Keratinocyte (primary cell): ENCODE measurements at regions not wholly inside any gene's neighbourhood (a gene's known extent, or its start where the extent isn't known, plus 50 kb on each side); places are given as distances from the start of the nearest gene placed in this dataset.

Experiments used
- EZH2 ChIP-seq: IDR thresholded peaks from one replicate; pipeline ENCODE4 v1.6.1; 2012; ENCODE audit warnings: inconsistent platforms, mild to moderate bottlenecking, low read length, moderate library complexity
- TF ChIP-seq, protein P1 (sequence below), 3 experiments: IDR thresholded peaks in 1 of 3; conservative IDR thresholded peaks in 1 of 3; optimal IDR thresholded peaks in 1 of 3; 2 replicates in 2 of 3; 3 replicates in 1 of 3; pipeline versions ENCODE3 to v1.5.1; 2011; ENCODE audit warnings: low read length in 3 of 3, mild to moderate bottlenecking in 3 of 3, moderate library complexity in 2 of 3, control low read depth in 1 of 3, inconsistent platforms in 1 of 3; ENCODE audit not compliant: insufficient read depth in 2 of 3; ENCODE audit errors: extremely low read depth in 1 of 3

DNA sequence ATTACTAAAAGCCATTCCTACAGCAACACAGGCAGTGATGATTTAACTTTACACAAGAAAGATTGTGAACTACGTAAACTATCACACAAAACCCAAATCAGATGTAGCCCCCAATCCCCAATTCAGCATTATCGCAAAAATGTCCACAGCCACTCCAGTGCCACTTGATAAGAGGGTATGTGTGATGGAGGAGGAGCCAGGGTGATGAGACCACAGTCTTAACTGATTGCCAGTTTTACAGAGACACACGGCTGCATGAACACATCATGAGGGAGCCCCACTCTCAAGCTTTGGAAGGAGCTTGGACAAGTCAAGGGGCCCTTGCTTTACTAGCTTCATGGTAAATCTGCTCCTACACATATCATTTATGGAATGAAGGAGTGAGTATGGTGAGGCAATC lies 116.0 kb downstream of the FAM161A start:
- TF ChIP-seq, protein P1, sequence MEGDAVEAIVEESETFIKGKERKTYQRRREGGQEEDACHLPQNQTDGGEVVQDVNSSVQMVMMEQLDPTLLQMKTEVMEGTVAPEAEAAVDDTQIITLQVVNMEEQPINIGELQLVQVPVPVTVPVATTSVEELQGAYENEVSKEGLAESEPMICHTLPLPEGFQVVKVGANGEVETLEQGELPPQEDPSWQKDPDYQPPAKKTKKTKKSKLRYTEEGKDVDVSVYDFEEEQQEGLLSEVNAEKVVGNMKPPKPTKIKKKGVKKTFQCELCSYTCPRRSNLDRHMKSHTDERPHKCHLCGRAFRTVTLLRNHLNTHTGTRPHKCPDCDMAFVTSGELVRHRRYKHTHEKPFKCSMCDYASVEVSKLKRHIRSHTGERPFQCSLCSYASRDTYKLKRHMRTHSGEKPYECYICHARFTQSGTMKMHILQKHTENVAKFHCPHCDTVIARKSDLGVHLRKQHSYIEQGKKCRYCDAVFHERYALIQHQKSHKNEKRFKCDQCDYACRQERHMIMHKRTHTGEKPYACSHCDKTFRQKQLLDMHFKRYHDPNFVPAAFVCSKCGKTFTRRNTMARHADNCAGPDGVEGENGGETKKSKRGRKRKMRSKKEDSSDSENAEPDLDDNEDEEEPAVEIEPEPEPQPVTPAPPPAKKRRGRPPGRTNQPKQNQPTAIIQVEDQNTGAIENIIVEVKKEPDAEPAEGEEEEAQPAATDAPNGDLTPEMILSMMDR (optimal IDR thresholded peaks at IDR 0.05 in 1 of 3, IDR thresholded peaks at IDR 0.05 in 1 of 3, conservative IDR thresholded peaks at IDR 0.05 in 1 of 3; ENCODE audit: extremely low read depth in 1 of 3, insufficient read depth in 2 of 3, low read length in 3 of 3): no peak
- no peak for TF ChIP-seq EZH2
